NCI-H526 (cell line): ENCODE measurements at regions not wholly inside any gene's neighbourhood (a gene's known extent, or its start where the extent isn't known, plus 50 kb on each side); places are given as distances from the start of the nearest gene placed in this dataset.
"Not testable (repeated sequence)": the region's sequence is repeated elsewhere in the genome, so short reads cannot be mapped to it uniquely, and the experiment has no call there.

Experiments
- DNase-seq, 2 experiments: peaks; one replicate each; lab custom pipeline; 2025; lab: John Stamatoyannopoulos, UW

GRCh38 chr4:111961026-111961425, 184.2 kb upstream of the FAM241A start:
- DNase-seq: not testable (repeated sequence)

DNA sequence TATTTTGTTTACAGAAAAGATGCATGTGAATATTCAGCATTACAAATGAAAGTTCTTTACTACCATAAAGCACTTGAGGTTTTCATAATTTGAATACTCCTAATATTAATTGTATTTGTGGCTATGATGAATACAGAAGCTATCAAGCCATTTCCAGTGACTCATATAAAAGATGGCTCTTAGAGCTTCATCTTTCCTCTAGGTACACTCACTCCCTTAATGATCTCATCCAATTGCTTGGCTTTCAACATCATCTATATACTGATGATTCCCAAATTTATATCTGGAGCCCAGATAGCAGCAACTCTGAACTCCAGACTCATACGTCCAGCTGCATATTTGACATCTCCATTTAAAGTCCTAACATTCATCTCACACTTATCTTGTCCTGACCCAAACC, 183.4 kb upstream of the FAM241A start:
- DNase-seq: no peak

DNA sequence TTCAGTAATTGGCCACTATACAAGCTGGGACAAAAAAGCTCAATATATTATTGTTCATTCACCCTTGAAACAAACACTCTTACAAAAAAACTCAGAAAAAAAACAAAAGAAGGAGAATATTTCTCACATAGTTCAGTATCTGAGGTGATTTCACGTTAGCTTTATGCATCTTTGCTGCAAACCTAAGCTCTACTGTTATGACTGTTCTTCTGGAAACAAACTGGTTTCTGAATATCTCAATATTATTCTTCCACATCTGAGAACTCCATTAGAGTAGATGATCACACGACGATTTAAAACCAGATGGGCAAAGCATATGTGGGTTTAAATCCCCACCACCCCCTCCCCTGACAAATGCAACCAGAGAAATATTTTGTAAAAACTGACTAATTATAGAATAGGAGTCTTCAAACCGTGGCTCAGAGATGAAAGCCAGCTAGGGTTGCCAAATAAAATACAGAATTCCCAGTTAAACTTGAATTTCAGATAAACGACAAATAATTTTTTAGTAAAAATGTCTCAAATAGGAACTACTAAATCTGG, 182.0 kb upstream of the FAM241A start:
- no peak for DNase-seq

- DNase-seq: no peak
These were observed 167.8 kb upstream of the FAM241A start for GRCh38 chr4:111977419-111977965.

- DNase-seq: no peak
These were observed 165.3 kb upstream of the FAM241A start for GRCh38 chr4:111979921-111980320.

DNA sequence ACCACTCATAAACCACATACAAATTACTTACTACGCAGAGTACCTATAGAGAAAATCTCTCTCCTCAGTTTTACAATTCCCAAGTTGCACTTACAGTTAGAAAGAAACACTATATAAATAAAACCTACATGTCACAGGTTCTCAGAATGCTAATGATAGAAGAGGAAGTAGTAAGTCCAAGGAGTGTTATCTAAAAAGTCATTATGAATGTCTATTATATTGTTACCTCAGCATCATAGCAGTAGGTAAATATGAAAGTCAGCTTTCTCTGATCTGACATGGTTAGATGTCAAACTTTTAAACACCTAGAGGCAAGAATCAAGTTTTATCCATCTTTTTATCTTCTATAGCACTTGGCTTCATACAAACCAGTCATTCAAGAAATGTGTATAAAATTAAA, 163.2 kb upstream of the FAM241A start:
- no peak for DNase-seq

- no peak for DNase-seq
These were observed 161.0 kb upstream of the FAM241A start for GRCh38 chr4:111984169-111984819.

DNA sequence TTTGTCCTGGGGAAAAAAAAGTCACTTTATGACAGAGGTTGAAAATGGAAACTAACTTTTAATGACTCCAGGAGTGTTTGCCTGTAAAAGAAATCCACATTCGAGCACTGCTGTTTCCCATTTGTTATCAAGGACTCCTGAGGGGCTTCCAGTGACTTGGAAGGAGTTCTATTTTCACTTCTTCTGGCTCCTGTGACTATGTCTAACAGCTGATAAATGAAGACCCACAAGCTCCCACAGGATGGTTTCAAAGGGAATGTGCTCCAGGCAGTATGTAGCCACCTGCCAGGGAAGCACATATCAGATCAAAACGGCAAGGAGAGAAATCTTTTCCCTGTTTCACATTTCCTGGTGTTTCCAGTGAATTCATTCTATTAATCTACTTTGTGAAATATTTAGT, 159.8 kb upstream of the FAM241A start:
- no peak for DNase-seq

DNA sequence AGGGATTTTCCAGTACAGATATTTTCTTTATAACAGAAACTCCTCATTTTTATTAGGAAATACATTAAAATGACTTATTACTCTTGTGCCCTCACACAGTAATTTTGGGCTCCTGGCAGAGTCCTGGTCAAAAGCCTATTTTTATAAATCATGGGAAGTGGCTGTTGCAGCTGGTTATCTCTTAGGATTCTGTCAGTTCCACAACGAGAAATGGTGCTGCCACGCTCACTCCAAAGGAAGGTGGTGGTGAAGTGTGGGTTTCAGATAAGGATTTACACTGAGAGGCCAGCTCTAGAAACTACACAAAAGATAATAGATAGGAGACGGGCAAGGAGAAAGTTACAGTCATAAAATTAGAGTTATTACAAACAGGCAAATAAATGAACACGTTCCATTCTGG, 159.2 kb upstream of the FAM241A start:
- no peak for DNase-seq

GRCh38 chr4:111988514-111988913, 156.7 kb upstream of the FAM241A start:
- no peak for DNase-seq

DNA sequence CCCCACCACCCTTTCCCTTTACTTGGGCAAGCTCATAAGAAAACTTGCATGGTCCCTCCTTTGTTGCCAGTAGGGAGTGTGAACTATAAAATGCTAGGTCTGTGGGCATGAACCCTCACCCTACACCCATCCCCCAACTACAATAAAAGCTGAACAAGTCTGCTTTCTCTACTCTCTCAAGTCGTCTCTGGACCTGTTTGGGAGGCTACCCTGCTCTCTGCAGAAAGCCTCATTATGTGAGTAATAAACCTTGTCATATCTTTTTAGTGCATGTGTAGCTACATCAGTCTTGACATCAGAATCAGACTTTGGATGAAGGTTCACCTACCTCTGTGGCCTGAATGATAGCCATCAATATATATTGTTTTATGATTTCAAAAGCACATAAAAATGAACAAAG, 155.4 kb upstream of the FAM241A start:
- DNase-seq: no peak

DNA sequence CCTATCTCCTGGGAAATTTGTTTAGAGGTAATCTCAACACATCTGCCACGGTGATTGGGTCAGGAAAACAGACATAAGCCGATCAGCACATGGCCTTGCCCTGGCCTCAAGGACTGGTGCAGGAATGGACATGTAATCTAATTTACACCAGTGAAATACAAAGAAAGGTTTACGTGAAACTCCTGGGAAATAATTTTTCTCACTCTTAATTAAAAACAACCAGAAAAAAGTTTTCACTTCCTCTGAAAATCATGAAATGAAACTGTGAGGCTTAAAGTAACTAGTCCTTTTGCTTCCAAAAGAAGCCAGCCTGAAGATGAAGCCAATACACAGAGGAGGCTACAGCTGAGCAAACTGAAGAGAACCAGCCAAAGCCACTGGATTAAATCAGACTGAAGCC, 154.1 kb upstream of the FAM241A start:
- peak in 1 of 2 experiments; percentile 14 for DNase-seq

GRCh38 chr4:111991797-111992196, 153.5 kb upstream of the FAM241A start:
- DNase-seq: no peak

GRCh38 chr4:111992351-111993168, 152.7 kb upstream of the FAM241A start:
- no peak for DNase-seq

GRCh38 chr4:111994392-111994791, 150.9 kb upstream of the FAM241A start:
- no peak for DNase-seq

GRCh38 chr4:111997785-111998184, 147.5 kb upstream of the FAM241A start:
- DNase-seq: no peak

- DNase-seq: no peak
These were observed 145.5 kb upstream of the FAM241A start for GRCh38 chr4:111999801-112000200.

GRCh38 chr4:112001041-112001440, 144.2 kb upstream of the FAM241A start:
- DNase-seq: no peak

- DNase-seq: no peak
These were observed 143.0 kb upstream of the FAM241A start for GRCh38 chr4:112002248-112002661.

- DNase-seq: no peak
These were observed 141.9 kb upstream of the FAM241A start for GRCh38 chr4:112003231-112003907.

- no peak for DNase-seq
These were observed 140.2 kb upstream of the FAM241A start for GRCh38 chr4:112005027-112005426.

- no peak for DNase-seq
These were observed 137.9 kb upstream of the FAM241A start for GRCh38 chr4:112007391-112007790.
